Activated CD4-positive, alpha-beta memory T cell treated with anti-CD3 and anti-CD28 coated beads for 36 hours (primary cell): ENCODE measurements at regions not wholly inside any gene's neighbourhood (a gene's known extent, or its start where the extent isn't known, plus 50 kb on each side); places are given as distances from the start of the nearest gene placed in this dataset.

Experiments used
- CTCF ChIA-PET: fragments of 350-600 bp; sonication (Branson Sonifier 250); formaldehyde crosslinking; loops from one replicate; lab custom pipeline; 2021; ENCODE audit warnings: antibody characterized with exemption, inconsistent platforms; lab: Charles Lee
- POLR2A ChIA-PET: fragments of 350-600 bp; sonication (Branson Sonifier 250); formaldehyde crosslinking; loops from one replicate; lab custom pipeline; 2021; ENCODE audit warnings: antibody characterized with exemption; lab: Charles Lee
- DNase-seq: peaks from one replicate; pipeline ENCODE4 v3.0.0-alpha.2; 2020
- H3K27ac Mint-ChIP-seq: one replicate; pipeline ENCODE4 v1.8.0; 2021; ENCODE audit warnings: mixed read lengths
- H3K27me3 Mint-ChIP-seq: one replicate; pipeline ENCODE4 v1.8.0; 2021; ENCODE audit warnings: mixed read lengths
- H3K36me3 Mint-ChIP-seq: one replicate; pipeline ENCODE4 v1.8.0; 2021; ENCODE audit warnings: mixed read lengths
- H3K4me1 Mint-ChIP-seq: one replicate; pipeline ENCODE4 v1.8.0; 2021; ENCODE audit warnings: low read depth, mixed read lengths
- H3K4me3 Mint-ChIP-seq: one replicate; pipeline ENCODE4 v1.8.0; 2021; ENCODE audit warnings: mild to moderate bottlenecking, mixed read lengths
- H3K9me3 Mint-ChIP-seq: one replicate; pipeline ENCODE4 v1.8.0; 2021; ENCODE audit warnings: mixed read lengths
- intact Hi-C: fragments of 100-400 bp; cut with micrococcal nuclease; formaldehyde crosslinking; loops from one replicate; pipeline ENCODE4 v1.15.1; 2023

DNA sequence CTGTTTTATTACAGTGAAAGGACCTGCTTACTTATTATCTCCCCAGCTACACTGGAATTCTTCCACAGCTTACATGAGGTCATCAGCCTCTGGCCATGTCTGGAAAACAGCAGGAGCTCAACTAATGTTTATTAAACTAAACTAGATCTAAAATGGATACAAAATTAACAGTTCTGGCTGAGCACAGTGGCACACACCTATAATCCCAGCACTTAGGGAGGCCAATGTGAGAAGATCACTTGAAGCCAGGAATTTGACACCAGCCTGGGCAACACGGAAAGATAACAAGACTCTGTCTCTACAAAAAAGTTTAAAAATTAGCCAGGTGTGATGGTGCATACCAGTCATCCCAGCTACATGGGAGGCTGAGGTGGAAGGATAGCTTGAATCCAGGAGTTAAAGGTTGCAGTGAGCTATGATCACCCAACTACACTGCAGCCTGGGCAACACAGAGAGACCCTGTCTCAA, 220.8 kb upstream of the MARCKS start:
- no peak overlapping the region for H3K4me3 Mint-ChIP-seq
- H3K36me3 Mint-ChIP-seq = no peaks in the 10 kb centered on the region
- H3K9me3 Mint-ChIP-seq = no peaks in the 10 kb centered on the region
- intact Hi-C loops = no loop called here
- DNase-seq = no peak
- H3K4me1 Mint-ChIP-seq = peaks cover 25% of the 10 kb centered on the region
- no peaks in the 10 kb centered on the region for H3K27me3 Mint-ChIP-seq
- ChIA-PET POLR2A (no interaction called here), CTCF (no interaction called here)
- H3K27ac Mint-ChIP-seq = no peak overlapping the region

DNA sequence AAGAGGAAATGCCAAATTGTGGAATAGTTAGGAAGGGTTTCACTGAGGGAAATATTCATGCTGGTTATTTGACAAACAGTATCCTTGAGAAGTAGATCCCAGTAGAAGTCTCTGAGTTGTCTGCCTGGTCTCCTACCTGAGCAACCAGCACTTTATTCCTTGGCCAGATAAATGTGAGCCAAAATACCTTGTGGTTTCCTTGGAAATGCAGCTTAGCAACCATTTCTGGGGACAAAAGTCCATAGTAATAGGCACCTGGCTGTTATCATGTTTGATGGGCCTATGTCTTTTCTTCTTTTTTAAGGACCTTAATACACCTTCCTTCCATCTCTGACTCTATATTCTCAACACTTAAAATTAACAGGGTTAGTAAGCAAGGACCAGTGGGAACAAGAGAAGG, 217.1 kb upstream of the MARCKS start:
- DNase-seq = no peak
- Mint-ChIP-seq H3K4me1 (peaks cover 3% of the 10 kb centered on the region), H3K4me3 (no peak overlapping the region), H3K9me3 (no peaks in the 10 kb centered on the region), H3K36me3 (no peaks in the 10 kb centered on the region), H3K27me3 (no peaks in the 10 kb centered on the region), H3K27ac (no peak overlapping the region)
- POLR2A ChIA-PET = no interaction called here
- CTCF ChIA-PET = no interaction called here
- intact Hi-C loops = no loop called here

DNA sequence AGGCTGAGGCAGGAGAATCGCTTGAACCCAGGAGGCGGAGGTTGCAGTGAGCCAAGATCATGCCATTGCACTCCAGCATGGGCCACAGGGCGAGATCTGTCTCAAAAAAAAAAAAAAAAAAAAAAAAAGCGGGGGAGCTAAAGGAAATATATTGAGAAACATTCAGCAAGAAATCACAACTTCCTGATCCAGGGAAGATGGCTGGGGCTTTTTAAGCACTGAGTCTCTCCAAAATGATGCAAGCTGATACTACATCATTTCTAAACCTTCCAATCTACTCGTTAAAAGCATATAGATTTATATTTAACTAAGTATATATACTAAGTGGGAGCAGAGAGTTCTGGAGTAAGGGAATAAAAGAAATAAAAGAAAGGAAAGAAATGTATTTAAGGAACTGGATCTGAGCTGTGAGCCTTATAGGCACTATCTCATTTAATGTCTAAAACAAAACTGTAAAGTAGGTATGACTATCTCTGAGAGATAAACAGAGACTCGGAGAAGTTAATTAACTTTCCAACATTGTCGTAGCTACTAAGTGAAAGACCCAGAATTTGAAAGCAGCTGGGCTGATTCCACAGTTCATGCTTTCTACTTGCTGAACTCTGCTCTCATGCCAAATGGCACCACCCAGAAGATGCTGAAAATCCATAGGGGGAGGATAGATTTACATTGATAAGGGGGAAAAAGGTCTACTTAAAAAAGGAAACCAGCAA, 215.0 kb upstream of the MARCKS start:
- CTCF ChIA-PET = interaction anchor here (0.6 kb wide), 1 partner anchor 334 kb away, joined by 3 read pairs; no protein-coding TSS in a partner anchor

DNA sequence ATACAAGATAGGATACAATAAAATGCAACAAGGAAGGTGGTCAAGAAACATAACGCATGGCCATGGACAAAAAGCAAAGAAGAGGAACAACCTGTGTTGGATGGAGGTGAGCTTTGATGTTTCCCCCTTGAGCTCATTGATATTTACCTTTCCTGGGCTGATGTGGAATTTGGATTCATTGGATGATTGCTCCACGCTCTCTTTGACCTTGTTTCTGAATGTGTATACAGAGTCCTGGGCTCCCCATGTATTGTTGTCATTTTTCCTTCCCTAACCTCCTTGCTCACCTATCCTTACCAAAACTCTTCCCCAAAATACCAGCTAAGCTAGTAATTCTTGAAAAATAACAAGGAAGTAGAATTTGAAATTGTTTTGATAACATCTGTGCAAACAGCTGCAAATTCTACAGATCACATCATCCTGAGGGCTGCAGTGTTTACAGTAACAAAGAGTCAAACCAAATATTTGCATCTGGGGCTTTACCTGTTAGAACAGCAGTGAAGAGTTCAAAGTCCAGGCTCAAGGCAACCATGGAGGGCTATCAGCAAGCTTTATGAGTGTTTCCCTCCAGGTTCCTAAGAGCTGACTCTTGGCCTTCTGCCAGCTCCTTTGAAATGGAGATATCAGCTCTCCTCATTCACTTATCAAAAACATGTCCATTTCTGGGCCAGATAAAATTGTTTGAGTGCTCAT, 214.3 kb upstream of the MARCKS start:
- ChIA-PET CTCF (no interaction called here), POLR2A (no interaction called here)
- no peaks in the 10 kb centered on the region for H3K36me3 Mint-ChIP-seq
- no peak for DNase-seq
- no peak overlapping the region for H3K4me3 Mint-ChIP-seq
- no peaks in the 10 kb centered on the region for H3K9me3 Mint-ChIP-seq
- no peak overlapping the region for H3K27ac Mint-ChIP-seq
- no peaks in the 10 kb centered on the region for H3K4me1 Mint-ChIP-seq
- intact Hi-C loops = no loop called here
- H3K27me3 Mint-ChIP-seq = no peaks in the 10 kb centered on the region

More for the DNA sequence above, 215.0 kb upstream of the MARCKS start:
- Mint-ChIP-seq H3K9me3 (no peaks in the 10 kb centered on the region), H3K27ac (no peak overlapping the region), H3K27me3 (no peaks in the 10 kb centered on the region), H3K4me1 (no peaks in the 10 kb centered on the region), H3K4me3 (no peak overlapping the region), H3K36me3 (no peaks in the 10 kb centered on the region)
- DNase-seq = no peak
- POLR2A ChIA-PET = no interaction called here
- intact Hi-C loops = no loop called here

DNA sequence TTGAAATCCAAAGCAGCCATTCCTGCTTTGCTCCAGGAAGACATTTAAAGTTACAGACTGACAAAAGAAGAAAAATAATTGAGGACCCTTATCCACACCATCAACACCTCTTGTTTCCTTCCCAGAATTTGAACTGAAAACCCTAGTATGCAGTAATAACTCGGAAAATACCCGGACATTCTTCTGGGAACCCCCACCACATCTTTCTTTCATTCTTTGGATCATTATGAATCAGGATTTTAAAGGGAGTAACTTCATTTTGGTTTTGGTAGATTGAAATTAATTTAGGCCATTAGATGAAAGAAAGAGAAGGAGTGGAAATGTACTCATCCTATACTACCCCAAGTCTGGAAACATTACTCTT, 213.8 kb upstream of the MARCKS start:
- POLR2A ChIA-PET = no interaction called here
- H3K27ac Mint-ChIP-seq = no peak overlapping the region
- no peaks in the 10 kb centered on the region for H3K9me3 Mint-ChIP-seq
- no peaks in the 10 kb centered on the region for H3K4me1 Mint-ChIP-seq
- H3K4me3 Mint-ChIP-seq = no peak overlapping the region
- CTCF ChIA-PET = no interaction called here
- no peak for DNase-seq
- intact Hi-C loops = no loop called here
- no peaks in the 10 kb centered on the region for H3K36me3 Mint-ChIP-seq
- H3K27me3 Mint-ChIP-seq = peaks cover 3% of the 10 kb centered on the region

DNA sequence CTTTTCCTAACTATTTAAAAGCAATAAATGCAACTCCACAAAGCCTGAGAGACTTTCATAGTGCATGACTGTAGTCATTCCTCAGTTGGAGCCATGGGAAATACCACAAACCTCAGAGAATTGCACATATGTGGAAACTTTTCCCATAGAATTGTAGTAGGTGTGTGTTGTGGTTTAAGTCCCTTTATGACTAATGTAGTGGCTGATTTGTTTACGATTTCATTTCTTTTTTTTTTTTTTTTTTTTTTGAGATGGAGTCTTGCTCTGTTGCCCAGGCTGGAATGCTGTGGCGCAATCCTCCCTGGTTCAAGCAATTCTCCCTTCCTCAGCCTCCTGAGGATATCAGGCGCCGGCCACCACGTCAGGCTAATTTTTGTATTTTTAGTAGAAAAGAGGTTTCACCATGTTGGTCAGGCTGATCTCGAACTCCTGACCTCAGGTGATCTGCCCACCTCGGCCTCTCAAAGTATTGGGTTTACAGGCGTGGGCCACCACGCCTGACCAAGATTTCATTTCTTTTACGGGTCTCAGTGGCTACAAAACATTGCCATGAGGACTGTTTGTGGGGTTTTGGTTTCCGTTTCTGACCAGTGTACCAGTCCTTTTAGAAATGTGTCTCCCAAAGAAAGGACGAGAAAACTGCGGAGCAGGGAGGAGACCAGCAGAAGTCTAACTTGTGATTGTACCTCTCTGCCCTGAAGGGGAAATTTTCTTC, 212.1 kb upstream of the MARCKS start:
- intact Hi-C loops = no loop called here
- H3K4me3 Mint-ChIP-seq = no peak overlapping the region
- no peaks in the 10 kb centered on the region for H3K36me3 Mint-ChIP-seq
- no peak overlapping the region for H3K27ac Mint-ChIP-seq
- DNase-seq = no peak
- peaks cover 4% of the 10 kb centered on the region for H3K27me3 Mint-ChIP-seq
- H3K9me3 Mint-ChIP-seq = no peaks in the 10 kb centered on the region
- ChIA-PET CTCF (interaction anchor here (0.7 kb wide), 1 partner anchor 1806 kb away, joined by 3 read pairs; no protein-coding TSS in a partner anchor), POLR2A (no interaction called here)
- H3K4me1 Mint-ChIP-seq = no peaks in the 10 kb centered on the region

DNA sequence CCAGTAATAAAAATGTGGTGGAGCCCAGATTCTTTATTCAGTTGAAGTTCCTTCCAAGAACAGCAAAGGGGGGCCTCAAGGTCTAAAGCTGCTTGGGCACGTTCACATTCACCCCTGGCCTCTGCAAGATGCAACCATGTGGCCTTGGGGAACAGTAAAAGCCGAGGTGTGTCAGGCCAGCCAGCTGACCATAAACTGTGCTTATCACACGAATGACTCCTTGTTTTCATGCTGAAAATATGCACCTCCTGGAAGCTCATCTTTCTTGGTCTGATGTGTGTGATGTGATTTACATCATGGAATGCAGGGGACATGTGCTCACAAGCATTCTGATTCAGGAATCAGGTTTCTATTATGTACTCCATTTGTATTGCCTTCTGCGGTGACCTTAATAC, 211.6 kb upstream of the MARCKS start:
- Mint-ChIP-seq H3K9me3 (no peaks in the 10 kb centered on the region), H3K4me3 (no peak overlapping the region), H3K36me3 (no peaks in the 10 kb centered on the region)

DNA sequence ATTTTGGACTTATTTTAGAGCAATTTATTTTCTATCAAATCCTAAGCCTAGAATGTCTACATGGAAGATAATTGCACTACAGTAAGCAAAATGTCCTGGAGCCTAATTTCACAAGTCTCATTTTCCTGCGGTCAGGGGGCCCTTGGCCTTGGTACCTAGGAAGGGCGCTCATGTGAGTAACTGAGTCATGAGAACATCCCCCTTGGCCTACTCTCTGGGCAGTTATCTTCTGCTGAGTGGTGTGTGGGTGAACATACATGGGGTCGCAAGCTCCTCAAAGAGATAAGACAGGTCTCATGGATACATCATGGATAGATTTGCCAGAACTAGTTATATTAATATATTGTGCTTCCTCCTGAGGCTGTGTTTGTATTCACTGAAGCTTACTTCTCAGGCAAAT, 211.2 kb upstream of the MARCKS start:
- H3K9me3 Mint-ChIP-seq = no peaks in the 10 kb centered on the region
- no peaks in the 10 kb centered on the region for H3K4me1 Mint-ChIP-seq

More for the DNA sequence above, 211.6 kb upstream of the MARCKS start:
- ChIA-PET CTCF (no interaction called here), POLR2A (no interaction called here)
- Mint-ChIP-seq H3K27ac (no peak overlapping the region), H3K4me1 (no peaks in the 10 kb centered on the region), H3K27me3 (peaks cover 4% of the 10 kb centered on the region)
- intact Hi-C loops = no loop called here
- no peak for DNase-seq

DNA sequence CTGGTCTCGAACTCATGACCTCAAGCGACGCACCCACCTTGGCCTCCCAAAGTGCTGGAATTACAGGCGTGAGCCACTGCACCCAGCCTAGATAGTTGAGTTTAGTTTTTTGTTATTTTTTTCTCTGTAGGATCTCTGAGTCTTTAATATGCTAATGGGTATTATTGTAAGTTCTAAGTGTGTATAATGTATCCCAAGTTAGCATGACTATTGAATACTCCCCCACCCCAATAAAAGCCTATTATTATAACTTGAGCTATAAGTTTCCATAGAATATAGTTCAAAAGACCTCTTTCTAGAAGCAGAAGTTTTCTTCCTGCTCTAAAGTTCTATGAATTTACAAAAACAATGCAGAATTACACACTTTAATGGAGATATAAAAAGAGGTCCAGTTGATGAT, 210.4 kb upstream of the MARCKS start:
- H3K4me1 Mint-ChIP-seq = no peaks in the 10 kb centered on the region
- intact Hi-C loops = no loop called here
- no peak overlapping the region for H3K27ac Mint-ChIP-seq
- no peaks in the 10 kb centered on the region for H3K36me3 Mint-ChIP-seq
- H3K9me3 Mint-ChIP-seq = no peaks in the 10 kb centered on the region
- no peak for DNase-seq
- H3K27me3 Mint-ChIP-seq = peaks cover 4% of the 10 kb centered on the region
- POLR2A ChIA-PET = no interaction called here
- no peak overlapping the region for H3K4me3 Mint-ChIP-seq
- CTCF ChIA-PET = interaction anchor here (1.2 kb wide), 1 partner anchor 10 kb away, joined by 3 read pairs; no protein-coding TSS in a partner anchor

More for the DNA sequence above, 211.2 kb upstream of the MARCKS start:
- Mint-ChIP-seq H3K4me3 (no peak overlapping the region), H3K27ac (no peak overlapping the region), H3K27me3 (peaks cover 4% of the 10 kb centered on the region), H3K36me3 (no peaks in the 10 kb centered on the region)
- intact Hi-C loops = no loop called here
- no peak for DNase-seq
- POLR2A ChIA-PET = no interaction called here
- CTCF ChIA-PET = interaction anchor here (1.2 kb wide), 1 partner anchor 10 kb away, joined by 3 read pairs; no protein-coding TSS in a partner anchor

DNA sequence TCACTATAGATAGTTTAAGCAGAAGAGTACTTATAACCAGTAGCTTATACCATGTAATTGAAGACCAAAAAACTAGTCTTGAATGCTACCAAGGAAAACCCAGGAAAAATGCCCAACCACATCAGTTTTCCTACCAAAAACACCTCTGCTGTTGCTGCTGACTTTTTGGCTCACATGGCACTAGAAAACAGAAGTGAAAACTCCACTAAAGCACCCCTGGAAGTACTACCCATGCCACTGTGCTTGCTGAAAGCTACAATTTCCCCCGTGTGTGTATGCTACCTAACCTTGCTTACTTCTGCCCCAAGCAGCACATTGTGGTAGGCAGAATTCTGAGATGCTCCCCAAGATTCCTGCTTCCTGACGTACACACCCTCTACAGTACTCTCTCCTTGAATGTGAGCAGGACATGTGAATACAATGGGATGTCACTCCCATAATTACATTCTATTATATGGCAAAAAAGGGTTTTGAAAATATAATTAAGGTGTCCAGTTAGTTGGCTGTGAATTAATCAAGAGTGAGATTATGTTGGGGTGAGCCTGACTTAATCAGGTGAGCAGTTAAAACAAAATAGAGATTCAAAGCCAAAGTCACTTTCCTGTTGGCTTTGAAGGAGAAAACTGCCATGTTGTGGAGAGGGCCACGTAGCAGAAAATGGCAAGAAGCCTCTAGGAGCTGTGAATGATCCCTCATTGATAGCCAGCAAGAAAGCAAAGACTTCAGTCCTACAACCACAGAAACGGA, 209.8 kb upstream of the MARCKS start:
- H3K4me3 Mint-ChIP-seq = no peak overlapping the region
- DNase-seq = no peak
- intact Hi-C loops = no loop called here
- H3K27ac Mint-ChIP-seq = no peak overlapping the region
- H3K4me1 Mint-ChIP-seq = no peaks in the 10 kb centered on the region
- peaks cover 4% of the 10 kb centered on the region for H3K27me3 Mint-ChIP-seq
- CTCF ChIA-PET = interaction anchor here (1.2 kb wide), 1 partner anchor 9 kb away, joined by 3 read pairs; no protein-coding TSS in a partner anchor
- H3K9me3 Mint-ChIP-seq = no peaks in the 10 kb centered on the region
- POLR2A ChIA-PET = no interaction called here
- no peaks in the 10 kb centered on the region for H3K36me3 Mint-ChIP-seq

DNA sequence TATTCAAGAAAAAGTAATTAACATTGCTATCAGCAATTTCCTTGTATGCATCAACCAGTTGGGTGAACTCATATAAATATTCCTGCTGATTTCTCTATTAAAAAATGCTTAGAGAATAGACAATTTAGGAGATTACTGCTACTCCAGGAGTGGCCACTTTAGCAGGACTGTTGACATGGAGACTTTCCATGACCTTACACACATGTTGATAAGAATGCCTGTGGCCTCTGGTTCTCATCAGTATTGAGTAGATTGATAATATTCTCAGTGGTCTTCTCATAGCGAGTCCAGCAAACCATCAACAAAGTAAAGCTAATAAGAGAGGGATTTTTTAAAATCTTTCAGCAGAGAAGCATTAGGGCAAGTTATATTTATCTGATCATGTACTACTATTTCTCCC, 208.4 kb upstream of the MARCKS start:
- H3K27me3 Mint-ChIP-seq = peaks cover 4% of the 10 kb centered on the region
- H3K4me3 Mint-ChIP-seq = no peak overlapping the region
- H3K9me3 Mint-ChIP-seq = no peaks in the 10 kb centered on the region
- CTCF ChIA-PET = no interaction called here
- intact Hi-C loops = no loop called here
- no peaks in the 10 kb centered on the region for H3K36me3 Mint-ChIP-seq
- no peaks in the 10 kb centered on the region for H3K4me1 Mint-ChIP-seq
- POLR2A ChIA-PET = no interaction called here
- H3K27ac Mint-ChIP-seq = no peak overlapping the region
- no peak for DNase-seq

DNA sequence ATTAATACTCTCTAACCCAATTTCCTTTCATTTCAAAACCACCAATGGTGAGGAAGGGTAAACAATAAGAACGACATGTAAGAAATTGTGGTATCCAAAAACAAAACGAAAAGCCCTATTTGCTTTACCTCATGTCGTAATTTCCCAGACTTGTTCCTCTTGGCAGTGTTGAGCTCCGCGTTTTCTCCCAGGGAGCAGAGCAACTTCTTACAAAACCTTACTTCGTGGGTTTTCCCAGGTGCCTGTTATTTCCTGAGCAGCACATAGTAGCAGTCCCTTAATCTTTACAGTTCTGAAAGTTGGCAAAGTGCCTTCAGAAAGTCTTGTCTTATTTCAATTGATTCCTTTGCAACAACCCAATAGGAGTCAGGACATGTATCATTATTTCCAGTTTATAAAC, 207.9 kb upstream of the MARCKS start:
- intact Hi-C loops = no loop called here
- DNase-seq = no peak
- POLR2A ChIA-PET = no interaction called here
- no peaks in the 10 kb centered on the region for H3K36me3 Mint-ChIP-seq
- no peaks in the 10 kb centered on the region for H3K4me1 Mint-ChIP-seq
- peaks cover 4% of the 10 kb centered on the region for H3K27me3 Mint-ChIP-seq
- H3K4me3 Mint-ChIP-seq = no peak overlapping the region
- CTCF ChIA-PET = no interaction called here
- no peak overlapping the region for H3K27ac Mint-ChIP-seq
- H3K9me3 Mint-ChIP-seq = no peaks in the 10 kb centered on the region
